ENCODE measurements at regions not wholly inside any gene's neighbourhood (a gene's known extent, or its start where the extent isn't known, plus 50 kb on each side); places are given as distances from the start of the nearest gene placed in this dataset.

GRCh38 chr17:63294776-63295175 lies 151.3 kb downstream of the CYB561 start:
- Histone ChIP-seq H2BK12ac (ENCODE audit: insufficient read length, low read depth, low read length) (no peak overlapping the region), H2BK15ac (ENCODE audit: low read depth, low read length) (no peak overlapping the region), H4K20me1 (ENCODE audit: control insufficient read depth, insufficient read depth, insufficient read length) (no peaks in the 10 kb centered on the region), H2AK5ac (ENCODE audit: insufficient read length, low read length) (no peak overlapping the region), H2BK5ac (ENCODE audit: insufficient read length, low read length) (no peak overlapping the region), H3T11ph (ENCODE audit: low read length) (no peak overlapping the region), H3K27me3 (ENCODE audit: insufficient read depth, low read length) (no peaks in the 10 kb centered on the region), H4K8ac (replicated peaks; ENCODE audit: insufficient read length, low read depth, low read length) (no peak overlapping the region), H4K5ac (ENCODE audit: insufficient read length, low read depth, low read length) (no peak overlapping the region), H2BK20ac (ENCODE audit: low read depth, low read length, poor library complexity, severe bottlenecking) (no peak overlapping the region), H3K79me2 (ENCODE audit: insufficient read depth, low read length) (no peaks in the 10 kb centered on the region), H3K23ac (ENCODE audit: insufficient read length, low read depth, low read length) (no peak overlapping the region), H3K18ac (ENCODE audit: insufficient read length, low read depth, low read length) (no peak overlapping the region), H4K91ac (ENCODE audit: insufficient read length, low read depth, low read length) (no peak overlapping the region), H3K14ac (ENCODE audit: insufficient read depth, low read length) (no peak overlapping the region), H2AFZ (ENCODE audit: low read length) (no peak overlapping the region), H3K79me1 (ENCODE audit: insufficient read depth, low read depth, low read length, poor library complexity, severe bottlenecking) (no peaks in the 10 kb centered on the region), H3K9ac (ENCODE audit: extremely low read depth, insufficient read length, low read length) (no peak overlapping the region), H3K4ac (ENCODE audit: low read depth, low read length) (no peak overlapping the region), H3K4me2 (ENCODE audit: insufficient read depth, insufficient read length, low read length) (no peak overlapping the region), H3K4me1 (ENCODE audit: insufficient read depth, low read length) (peaks cover 2% of the 10 kb centered on the region; the same call in 1 of the 2 replicates), H3K56ac (ENCODE audit: insufficient read length, low read depth, low read length) (no peak overlapping the region), H3K23me2 (ENCODE audit: insufficient read length, low read depth, low read length, poor library complexity, severe bottlenecking) (no peaks in the 10 kb centered on the region), H2BK120ac (ENCODE audit: low read depth, low read length, poor library complexity, severe bottlenecking) (no peak overlapping the region), H3K9me3 (ENCODE audit: control insufficient read depth, low read depth, low read length) (no peaks in the 10 kb centered on the region), H3K27ac (ENCODE audit: insufficient read length, low read depth, low read length) (no peak overlapping the region)
- DNase-seq, result no peak
- H3K36me3 Mint-ChIP-seq (ENCODE audit: insufficient read depth in 1 of 3, low read depth in 3 of 3), result peaks cover 8 to 21% (median 9%) of the 10 kb centered on the region in 3 experiments; a peak in 6 of 7 replicates
- no peak for TF ChIP-seq CTCF (conservative IDR thresholded peaks at IDR 0.05)
- H3K4me1 Mint-ChIP-seq, result peaks cover 23 to 27% of the 10 kb centered on the region in 2 experiments
- no peaks in the 10 kb centered on the region for H3K27me3 Mint-ChIP-seq (ENCODE audit: low read depth)
- H3K9me3 Mint-ChIP-seq, result peaks cover 26 to 29% of the 10 kb centered on the region in 2 experiments; a peak in 4 of 5 replicates
- no peak overlapping the region for H3K4me3 Mint-ChIP-seq
- H3K27ac Mint-ChIP-seq, result no peak overlapping the region
- no CpG with 5 or more reads among the region's 3 CpGs for WGBS (ENCODE audit: extremely low coverage, insufficient read length, low lambda C conversion rate)
